PC-9 (cell line): ENCODE measurements at regions not wholly inside any gene's neighbourhood (a gene's known extent, or its start where the extent isn't known, plus 50 kb on each side); places are given as distances from the start of the nearest gene placed in this dataset.

ENCODE experiments used
- EZH2 ChIP-seq: fragments of 200-600 bp; sonication (generic); IDR thresholded peaks from 2 replicates; pipeline ENCODE4 v1.8.0; 2017; ENCODE audit warnings: antibody characterized with exemption, low read depth
- TF ChIP-seq, protein P1 (sequence below): fragments of 200-600 bp; sonication (generic); conservative IDR thresholded peaks from 2 replicates; pipeline ENCODE4 v1.6.1; 2017; ENCODE audit warnings: mixed run types, antibody characterized with exemption, mild to moderate bottlenecking, moderate library complexity

DNA sequence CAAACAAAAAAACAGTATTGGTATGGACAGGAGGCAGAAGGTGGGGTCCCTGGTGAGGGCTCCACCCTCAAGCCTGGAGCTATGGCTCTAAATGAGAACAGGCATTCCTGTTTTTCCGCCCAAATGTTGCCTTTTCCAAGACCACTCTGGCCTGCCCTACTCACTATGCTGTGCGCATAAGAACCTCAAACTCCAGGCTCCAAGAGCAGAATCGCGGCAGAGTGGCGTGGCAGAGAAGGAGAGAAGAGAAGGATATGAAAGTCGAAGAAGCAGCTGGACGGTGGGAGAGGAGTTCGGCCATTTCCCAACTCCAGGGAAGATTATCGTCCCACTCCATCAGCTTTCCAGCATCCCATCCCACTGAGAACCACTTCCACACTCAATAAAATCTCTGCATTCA, 207.8 kb downstream of the FAT4 start:
- TF ChIP-seq, protein P1, sequence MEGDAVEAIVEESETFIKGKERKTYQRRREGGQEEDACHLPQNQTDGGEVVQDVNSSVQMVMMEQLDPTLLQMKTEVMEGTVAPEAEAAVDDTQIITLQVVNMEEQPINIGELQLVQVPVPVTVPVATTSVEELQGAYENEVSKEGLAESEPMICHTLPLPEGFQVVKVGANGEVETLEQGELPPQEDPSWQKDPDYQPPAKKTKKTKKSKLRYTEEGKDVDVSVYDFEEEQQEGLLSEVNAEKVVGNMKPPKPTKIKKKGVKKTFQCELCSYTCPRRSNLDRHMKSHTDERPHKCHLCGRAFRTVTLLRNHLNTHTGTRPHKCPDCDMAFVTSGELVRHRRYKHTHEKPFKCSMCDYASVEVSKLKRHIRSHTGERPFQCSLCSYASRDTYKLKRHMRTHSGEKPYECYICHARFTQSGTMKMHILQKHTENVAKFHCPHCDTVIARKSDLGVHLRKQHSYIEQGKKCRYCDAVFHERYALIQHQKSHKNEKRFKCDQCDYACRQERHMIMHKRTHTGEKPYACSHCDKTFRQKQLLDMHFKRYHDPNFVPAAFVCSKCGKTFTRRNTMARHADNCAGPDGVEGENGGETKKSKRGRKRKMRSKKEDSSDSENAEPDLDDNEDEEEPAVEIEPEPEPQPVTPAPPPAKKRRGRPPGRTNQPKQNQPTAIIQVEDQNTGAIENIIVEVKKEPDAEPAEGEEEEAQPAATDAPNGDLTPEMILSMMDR: no peak
- no peak for TF ChIP-seq EZH2
